NCI-H748 (cell line): ENCODE measurements at regions not wholly inside any gene's neighbourhood (a gene's known extent, or its start where the extent isn't known, plus 50 kb on each side); places are given as distances from the start of the nearest gene placed in this dataset.
A peak's percentile ranks its signal among the peaks of the same experiment; 100 is the strongest.

Experiments
- DNase-seq: peaks from one replicate; lab custom pipeline; 2025; ENCODE audit not compliant: unreplicated experiment; lab: John Stamatoyannopoulos, UW

- DNase-seq: no peak
Observed at GRCh38 chr2:64825831-64826491, 163.2 kb upstream of the SLC1A4 start.

GRCh38 chr2:64826703-64827102 lies 162.5 kb upstream of the SLC1A4 start:
- no peak for DNase-seq

- DNase-seq: no peak
Observed at GRCh38 chr2:64828261-64828660, 160.9 kb upstream of the SLC1A4 start.

- no peak for DNase-seq
Observed at GRCh38 chr2:64829525-64829924, 159.7 kb upstream of the SLC1A4 start.

- peak; percentile 23 for DNase-seq
Observed at GRCh38 chr2:64831134-64831976, 157.8 kb upstream of the SLC1A4 start.

- DNase-seq: no peak
Observed at GRCh38 chr2:64831977-64832328, 157.2 kb upstream of the SLC1A4 start.

- DNase-seq: no peak
Observed at GRCh38 chr2:64832936-64833335, 156.3 kb upstream of the SLC1A4 start.

- no peak for DNase-seq
Observed at GRCh38 chr2:64836566-64836965, 152.6 kb upstream of the SLC1A4 start.

- DNase-seq: no peak
Observed at GRCh38 chr2:64837116-64837731, 152.0 kb upstream of the SLC1A4 start.

- DNase-seq: no peak
Observed at GRCh38 chr2:64837925-64838641, 151.1 kb upstream of the SLC1A4 start.

- DNase-seq: no peak
Observed at GRCh38 chr2:64838817-64839216, 150.4 kb upstream of the SLC1A4 start.

GRCh38 chr2:64839844-64840243 lies 149.4 kb upstream of the SLC1A4 start:
- no peak for DNase-seq

- DNase-seq: no peak
Observed at GRCh38 chr2:64840426-64840881, 148.7 kb upstream of the SLC1A4 start.

- DNase-seq: no peak
Observed at GRCh38 chr2:64841461-64841860, 147.7 kb upstream of the SLC1A4 start.

- DNase-seq: no peak
Observed at GRCh38 chr2:64842030-64842429, 147.2 kb upstream of the SLC1A4 start.

GRCh38 chr2:64844087-64844486 lies 145.1 kb upstream of the SLC1A4 start:
- DNase-seq: no peak

- DNase-seq: no peak
Observed at GRCh38 chr2:64845273-64845905, 143.8 kb upstream of the SLC1A4 start.

GRCh38 chr2:64846177-64846576 lies 143.0 kb upstream of the SLC1A4 start:
- DNase-seq: no peak

GRCh38 chr2:64847930-64848329 lies 141.3 kb upstream of the SLC1A4 start:
- no peak for DNase-seq

GRCh38 chr2:64848363-64848762 lies 140.8 kb upstream of the SLC1A4 start:
- DNase-seq: no peak

GRCh38 chr2:64848945-64849344 lies 140.3 kb upstream of the SLC1A4 start:
- DNase-seq: no peak
